ENCODE measurements at regions not wholly inside any gene's neighbourhood (a gene's known extent, or its start where the extent isn't known, plus 50 kb on each side); places are given as distances from the start of the nearest gene placed in this dataset.

- TF ChIP-seq CTCF (IDR thresholded peaks at IDR 0.05): no peak
- TF ChIP-seq POLR2A (IDR thresholded peaks at IDR 0.05; ENCODE audit: low read depth): no peak
Observed at GRCh38 chr4:67014592-67014991, 530.7 kb downstream of the CENPC start.

All from esophagus muscularis mucosa (tissue), 3 donors.